HepG2 (cell line): ENCODE measurements at regions not wholly inside any gene's neighbourhood (a gene's known extent, or its start where the extent isn't known, plus 50 kb on each side); places are given as distances from the start of the nearest gene placed in this dataset.

Experiments used
- ATAC-seq: fragments of 200-7000 bp; cut with Tn5 transposase; 3 replicates; pipeline ENCODE4 v1.9.1; 2020; ENCODE audit warnings: mild to moderate bottlenecking, moderate library complexity
- BruUV-seq: library from RNA; stranded (reverse); fragments of 400-500 nt; replicated peaks from 2 replicates; lab custom pipeline; 2021; lab: Mats Ljungman, UMichigan
- CTCF ChIA-PET: fragments of 300-600 bp; formaldehyde crosslinking; extraction: SDS; loops from one replicate; lab custom pipeline; 2021; ENCODE audit warnings: low total read pairs, inconsistent platforms, low intra/inter-chr PET ratio; lab: Yijun Ruan, JAX
- POLR2A ChIA-PET: fragments of 350-600 bp; sonication (Branson Sonifier 250); formaldehyde crosslinking; loops from one replicate; lab custom pipeline; 2020; ENCODE audit warnings: antibody characterized with exemption, inconsistent platforms; lab: Yijun Ruan, JAX
- DNase-seq: peaks from one replicate; pipeline ENCODE4 v3.0.0-alpha.2; 2015; ENCODE audit warnings: low spot score
- FAIRE-seq: peaks from 3 replicates; lab custom pipeline; 2011; peaks lifted over from hg19 to GRCh38; lab: Jason Lieb, UNC
- H2AFZ ChIP-seq: one replicate; pipeline ENCODE4 v1.6.1; 2011; ENCODE audit warnings: low read length, inconsistent platforms
- H3K27ac ChIP-seq: fragments of 300-600 bp; 3 replicates; pipeline ENCODE4 v1.8.0; 2011; ENCODE audit warnings: mixed run types, mild to moderate bottlenecking, mixed read lengths, low read length, inconsistent platforms; ENCODE audit not compliant: insufficient read depth; ENCODE audit errors: extremely low read length
- H3K27me3 ChIP-seq, 2 experiments: fragments of 200-600 bp in 1 of 2; 2 replicates in 1 of 2; 3 replicates in 1 of 2; pipeline versions ENCODE4 v1.6.0 to v1.8.0; 2011; ENCODE audit warnings: low read length in 2 of 2, mild to moderate bottlenecking in 2 of 2, moderate library complexity in 2 of 2, inconsistent platforms in 1 of 2; ENCODE audit not compliant: insufficient read depth in 2 of 2, control insufficient read depth in 1 of 2
- H3K36me3 ChIP-seq, 2 experiments: fragments of 200-600 bp in 1 of 2; replicated peaks in 1 of 2; 2 replicates in 1 of 2; 3 replicates in 1 of 2; pipeline versions ENCODE4 v1.5.1 to v1.8.0; 2011; ENCODE audit warnings: low read length in 2 of 2, inconsistent platforms in 1 of 2; ENCODE audit not compliant: insufficient read depth in 2 of 2, control insufficient read depth in 1 of 2
- H3K4me1 ChIP-seq: 2 replicates; pipeline ENCODE4 v1.5.1; 2012; ENCODE audit warnings: low read length, inconsistent platforms; ENCODE audit not compliant: insufficient read depth
- H3K4me2 ChIP-seq: 2 replicates; pipeline ENCODE4 v1.6.0; 2011; ENCODE audit warnings: low read depth, low read length, inconsistent platforms
- H3K4me3 ChIP-seq, 3 experiments: fragments of 200-600 bp in 1 of 3; sonication (generic), shearing (Covaris generic) in 1 of 3; replicated peaks in 1 of 3; 2 replicates each; pipeline ENCODE4 v1.5.1; 2011 to 2016; ENCODE audit warnings: low read length in 3 of 3, inconsistent platforms in 2 of 3, low read depth in 2 of 3, mild to moderate bottlenecking in 2 of 3, control low read depth in 1 of 3, mixed read lengths in 1 of 3; ENCODE audit not compliant: insufficient read depth in 1 of 3
- H3K79me2 ChIP-seq: one replicate; pipeline ENCODE4 v1.6.1; 2011; ENCODE audit warnings: low read length, inconsistent platforms; ENCODE audit not compliant: insufficient read depth
- H3K9ac ChIP-seq: 2 replicates; pipeline ENCODE4 v1.6.0; 2011; ENCODE audit warnings: mild to moderate bottlenecking, low read depth, low read length, inconsistent platforms; ENCODE audit not compliant: insufficient read depth
- H3K9me3 ChIP-seq: 2 replicates; pipeline ENCODE4 v1.5.1; 2012; ENCODE audit warnings: mild to moderate bottlenecking, low read length
- H4K20me1 ChIP-seq: 2 replicates; pipeline ENCODE4 v1.6.0; 2011; ENCODE audit warnings: inconsistent platforms, mild to moderate bottlenecking, low read length, moderate library complexity; ENCODE audit not compliant: insufficient read depth
- ATF7-NPFF ChIP-seq: sonication (generic); formaldehyde crosslinking; IDR thresholded peaks from 2 replicates; pipeline ENCODE4 v1.8.1; 2023; ENCODE audit warnings: mild to moderate bottlenecking, low read depth, missing genetic modification reagents, moderate library complexity
- BHLHE40 ChIP-seq: IDR thresholded peaks from 2 replicates; pipeline ENCODE4 v1.6.1; 2011; ENCODE audit warnings: low read length, improper control_type of control experiment
- ETV5 ChIP-seq: IDR thresholded peaks from 2 replicates; pipeline ENCODE4 v1.6.1; 2018; ENCODE audit warnings: missing biosample characterization, missing genetic modification reagents, inconsistent platforms, borderline replicate concordance
- GLMP ChIP-seq: sonication (generic); formaldehyde crosslinking; IDR thresholded peaks from 2 replicates; pipeline ENCODE4 v1.9.0; 2021; ENCODE audit warnings: missing genetic modification reagents, mild to moderate bottlenecking, borderline replicate concordance
- HNRNPH1 ChIP-seq: fragments of 200-400 bp; formaldehyde crosslinking; optimal IDR thresholded peaks from 2 replicates; pipeline ENCODE3; 2017; ENCODE audit warnings: mild to moderate bottlenecking, low read depth, low read length
- ISX ChIP-seq: sonication (generic); formaldehyde crosslinking; conservative IDR thresholded peaks from 2 replicates; pipeline ENCODE4 v1.5.0; 2020; ENCODE audit warnings: missing genetic modification reagents
- MAF1 ChIP-seq: sonication (generic); formaldehyde crosslinking; IDR thresholded peaks from 2 replicates; pipeline ENCODE4 v1.5.0; 2020; ENCODE audit warnings: missing genetic modification reagents, borderline replicate concordance
- POLR2A ChIP-seq, 2 experiments: IDR thresholded peaks; 2 replicates each; pipeline ENCODE4 v1.6.1; 2011; ENCODE audit warnings: low read depth in 2 of 2, low read length in 2 of 2, mild to moderate bottlenecking in 1 of 2, moderate library complexity in 1 of 2; ENCODE audit not compliant: insufficient read depth in 1 of 2
- RAD21 ChIP-seq: fragments of 450-650 bp; formaldehyde crosslinking; IDR thresholded peaks from 2 replicates; pipeline ENCODE4 v1.5.0; 2020; ENCODE audit warnings: mild to moderate bottlenecking
- SALL2 ChIP-seq: sonication (generic); formaldehyde crosslinking; IDR thresholded peaks from 2 replicates; pipeline ENCODE4 v1.8.1; 2023; ENCODE audit warnings: mild to moderate bottlenecking, missing genetic modification reagents, inconsistent platforms
- SKI ChIP-seq: fragments of 450-650 bp; IDR thresholded peaks from one replicate; pipeline ENCODE4 v1.6.1; 2018; ENCODE audit warnings: mild to moderate bottlenecking; ENCODE audit not compliant: partially characterized antibody
- TFE3 ChIP-seq: IDR thresholded peaks from 2 replicates; pipeline ENCODE4 v1.6.1; 2016
- ZBTB42 ChIP-seq: sonication (generic); formaldehyde crosslinking; IDR thresholded peaks from 2 replicates; pipeline ENCODE4 v1.5.0; 2020; ENCODE audit warnings: mild to moderate bottlenecking, missing genetic modification reagents
- ZBTB46 ChIP-seq: sonication (generic); formaldehyde crosslinking; IDR thresholded peaks from 2 replicates; pipeline ENCODE4 v1.4.0; 2020; ENCODE audit warnings: mild to moderate bottlenecking, missing genetic modification reagents, borderline replicate concordance
- ZNF382 ChIP-seq: sonication (generic); formaldehyde crosslinking; IDR thresholded peaks from 2 replicates; pipeline ENCODE4 v1.5.0; 2020; ENCODE audit warnings: missing genetic modification reagents, mild to moderate bottlenecking, borderline replicate concordance
- ZNF460 ChIP-seq: sonication (generic); formaldehyde crosslinking; IDR thresholded peaks from 2 replicates; pipeline ENCODE4 v1.5.1; 2020; ENCODE audit warnings: missing genetic modification reagents, mild to moderate bottlenecking, borderline replicate concordance
- ZNF496 ChIP-seq: sonication (generic); formaldehyde crosslinking; IDR thresholded peaks from 2 replicates; pipeline ENCODE4 v1.8.1; 2023; ENCODE audit warnings: mild to moderate bottlenecking, moderate library complexity, missing genetic modification reagents; ENCODE audit not compliant: insufficient replicate concordance
- ZNF503 ChIP-seq: sonication (generic); formaldehyde crosslinking; IDR thresholded peaks from 2 replicates; pipeline ENCODE4 v1.4.0; 2020; ENCODE audit warnings: missing genetic modification reagents
- ZNF546 ChIP-seq: sonication (generic); formaldehyde crosslinking; conservative IDR thresholded peaks from 2 replicates; pipeline ENCODE4 v1.8.1; 2023; ENCODE audit warnings: mild to moderate bottlenecking, missing genetic modification reagents
- ZNF747 ChIP-seq: sonication (generic); formaldehyde crosslinking; IDR thresholded peaks from 2 replicates; pipeline ENCODE4 v1.8.1; 2023; ENCODE audit warnings: missing genetic modification reagents, mild to moderate bottlenecking, borderline replicate concordance
- WGBS: methylation state at CpG from one replicate; pipeline ENCODE4 v1.1.6; 2017; ENCODE audit warnings: low lambda C conversion rate; 5-methylcytosine and 5-hydroxymethylcytosine counted together
- in situ Hi-C: cut with HindIII; loops from 2 replicates; pipeline ENCODE4 v1.10.0; 2017; ENCODE audit warnings: low pct_unique_long_range_greater_than_20kb; ENCODE audit not compliant: extremely low pct_ligation_motif_present
- intact Hi-C: fragments of 100-400 bp; cut with micrococcal nuclease; formaldehyde crosslinking; loops from one replicate; pipeline ENCODE4 v1.10.0; 2022; ENCODE audit not compliant: unreplicated experiment

GRCh38 chr15:47897525-47897924 is 180.2 kb downstream of the SEMA6D start:
- Histone ChIP-seq H3K4me1 (no peaks in the 10 kb centered on the region), H3K9me3 (peaks cover 76% of the 10 kb centered on the region), H3K27me3 (no peaks in the 10 kb centered on the region), H3K4me2 (no peak overlapping the region), H4K20me1 (no peaks in the 10 kb centered on the region), H3K79me2 (no peaks in the 10 kb centered on the region), H3K4me3 (no peak overlapping the region), H2AFZ (no peak overlapping the region), H3K27ac (no peak overlapping the region), H3K9ac (no peak overlapping the region), H3K36me3 (no peaks in the 10 kb centered on the region)
- ATAC-seq (no peak), FAIRE-seq (no peak), DNase-seq (no peak)
- no peak for TF ChIP-seq ZNF546
- no peak for TF ChIP-seq ZBTB42 (CRISPR knock-in tag)
- no peak for TF ChIP-seq MAF1 (CRISPR knock-in tag)
- TF ChIP-seq POLR2A (IDR thresholded peaks at IDR 0.05; ENCODE audit: insufficient read depth in 1 of 2, low read depth in 2 of 2, low read length in 2 of 2): no peak
- TF ChIP-seq ZNF496 (CRISPR knock-in tag): no peak
- TF ChIP-seq ZNF460 (CRISPR knock-in tag): no peak
- TF ChIP-seq TFE3 (CRISPR knock-in tag): no peak
- TF ChIP-seq ZNF747: no peak
- TF ChIP-seq ISX (CRISPR knock-in tag): no peak
- TF ChIP-seq RAD21 (CRISPR knock-in tag): no peak
- TF ChIP-seq HNRNPH1: no peak
- TF ChIP-seq GLMP (CRISPR knock-in tag): no peak
- no peak for TF ChIP-seq ETV5
- no peak for TF ChIP-seq SKI
- TF ChIP-seq ATF7-NPFF (CRISPR knock-in tag): no peak
- no peak for TF ChIP-seq ZBTB46 (CRISPR knock-in tag)
- TF ChIP-seq ZNF382 (CRISPR knock-in tag): no peak
- TF ChIP-seq BHLHE40: no peak
- no peak for TF ChIP-seq SALL2 (CRISPR knock-in tag)
- TF ChIP-seq ZNF503: no peak
- in situ Hi-C loops (no loop called here), intact Hi-C loops (no loop called here)
- BruUV-seq: no TSS peak
- CTCF ChIA-PET: no interaction called here
- 0% methylated on average over 2 of the region's 2 CpGs for WGBS
- POLR2A ChIA-PET: no interaction called here
